Activated CD8-positive, alpha-beta T cell treated with anti-CD3 and anti-CD28 coated beads, Interleukin-2, amount 10 ng/mL, durations not matched to agents 7 days and 5 days (primary cell): ENCODE measurements at regions not wholly inside any gene's neighbourhood (a gene's known extent, or its start where the extent isn't known, plus 50 kb on each side); places are given as distances from the start of the nearest gene placed in this dataset.
"Not testable (repeated sequence)": the region's sequence is repeated elsewhere in the genome, so short reads cannot be mapped to it uniquely, and the experiment has no call there.

ENCODE experiments used
- ATAC-seq: fragments of 150-1000 bp; cut with Tn5 transposase; one replicate; pipeline ENCODE4 v1.10.0; 2021; ENCODE audit warnings: moderate library complexity
- CTCF ChIA-PET: fragments of 350-600 bp; sonication (Branson Sonifier 250); formaldehyde crosslinking; loops from one replicate; lab custom pipeline; 2021; ENCODE audit warnings: antibody characterized with exemption; lab: Charles Lee
- POLR2A ChIA-PET: fragments of 350-600 bp; sonication (Branson Sonifier 250); formaldehyde crosslinking; loops from one replicate; lab custom pipeline; 2021; ENCODE audit warnings: antibody characterized with exemption; lab: Charles Lee
- DNase-seq: peaks from one replicate; pipeline ENCODE4 v3.0.0-alpha.2; 2020
- H3K27ac Mint-ChIP-seq: one replicate; pipeline ENCODE4 v1.8.0; 2021; ENCODE audit warnings: mild to moderate bottlenecking, mixed read lengths
- H3K27me3 Mint-ChIP-seq: one replicate; pipeline ENCODE4 v1.8.0; 2021; ENCODE audit warnings: low read depth, mixed read lengths
- H3K36me3 Mint-ChIP-seq: one replicate; pipeline ENCODE4 v1.8.0; 2021; ENCODE audit warnings: low read depth, mixed read lengths
- H3K4me1 Mint-ChIP-seq: one replicate; pipeline ENCODE4 v1.8.0; 2021; ENCODE audit warnings: low read depth, mixed read lengths
- H3K4me3 Mint-ChIP-seq: one replicate; pipeline ENCODE4 v1.8.0; 2021; ENCODE audit warnings: mild to moderate bottlenecking, mixed read lengths
- H3K9me3 Mint-ChIP-seq: one replicate; pipeline ENCODE4 v1.8.0; 2022; ENCODE audit warnings: mixed read lengths; ENCODE audit not compliant: insufficient read depth

GRCh38 chr11:29606330-29607031 is 410.3 kb downstream of the KCNA4 start:
- Mint-ChIP-seq H3K9me3 (peaks cover 7% of the 10 kb centered on the region), H3K27me3 (no peaks in the 10 kb centered on the region), H3K4me3 (no peak overlapping the region), H3K27ac (no peak overlapping the region), H3K4me1 (no peaks in the 10 kb centered on the region), H3K36me3 (no peaks in the 10 kb centered on the region)
- ATAC-seq (no peak), DNase-seq (no peak)
- CTCF ChIA-PET: no interaction called here
- POLR2A ChIA-PET: no interaction called here

DNA sequence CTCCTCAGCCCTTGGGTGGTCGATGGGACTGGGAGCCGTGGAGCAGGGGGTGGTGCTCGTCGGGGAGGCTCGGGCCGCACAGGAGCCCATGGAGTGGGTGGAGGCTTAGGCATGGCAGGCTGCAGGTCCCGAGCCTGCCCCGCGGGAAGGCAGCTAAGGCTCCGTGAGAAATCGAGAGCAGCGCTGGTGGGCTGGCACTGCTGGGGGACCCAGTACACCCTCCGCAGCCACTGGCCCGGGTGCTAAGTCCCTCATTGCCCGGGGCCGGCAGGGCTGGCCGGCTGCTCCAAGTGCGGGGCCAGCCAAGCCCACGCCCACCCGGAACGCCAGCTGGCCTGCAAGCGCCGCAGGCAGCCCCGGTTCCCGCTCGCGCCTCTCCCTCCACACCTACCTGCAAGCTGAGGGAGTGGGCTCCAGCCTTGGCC is 416.7 kb downstream of the KCNA4 start:
- POLR2A ChIA-PET, ATAC-seq, H3K27me3 Mint-ChIP-seq, H3K4me3 Mint-ChIP-seq, H3K4me1 Mint-ChIP-seq, DNase-seq, H3K36me3 Mint-ChIP-seq, H3K27ac Mint-ChIP-seq, CTCF ChIA-PET: not testable (repeated sequence)
- peaks cover 12% of the 10 kb centered on the region for H3K9me3 Mint-ChIP-seq

GRCh38 chr11:29584342-29584741 is 432.5 kb downstream of the KCNA4 start:
- POLR2A ChIA-PET: no interaction called here
- Mint-ChIP-seq H3K4me3 (no peak overlapping the region), H3K36me3 (no peaks in the 10 kb centered on the region), H3K27me3 (no peaks in the 10 kb centered on the region), H3K27ac (no peak overlapping the region), H3K9me3 (peaks cover 9% of the 10 kb centered on the region), H3K4me1 (no peaks in the 10 kb centered on the region)
- CTCF ChIA-PET: no interaction called here
- DNase-seq (no peak), ATAC-seq (no peak)

GRCh38 chr11:29578806-29579205 is 438.0 kb downstream of the KCNA4 start:
- no peaks in the 10 kb centered on the region for H3K4me1 Mint-ChIP-seq
- no peak overlapping the region for H3K27ac Mint-ChIP-seq
- DNase-seq (no peak), ATAC-seq (no peak)
- ChIA-PET CTCF (no interaction called here), POLR2A (no interaction called here)
- no peaks in the 10 kb centered on the region for H3K27me3 Mint-ChIP-seq
- peaks cover 16% of the 10 kb centered on the region for H3K9me3 Mint-ChIP-seq
- H3K4me3 Mint-ChIP-seq: no peak overlapping the region
- H3K36me3 Mint-ChIP-seq: no peaks in the 10 kb centered on the region

- H3K27me3 Mint-ChIP-seq: no peaks in the 10 kb centered on the region
- ChIA-PET POLR2A (no interaction called here), CTCF (no interaction called here)
- no peak overlapping the region for H3K4me3 Mint-ChIP-seq
- H3K27ac Mint-ChIP-seq: no peak overlapping the region
- DNase-seq (no peak), ATAC-seq (no peak)
- no peaks in the 10 kb centered on the region for H3K36me3 Mint-ChIP-seq
- H3K9me3 Mint-ChIP-seq: no peaks in the 10 kb centered on the region
- no peaks in the 10 kb centered on the region for H3K4me1 Mint-ChIP-seq
These were observed 452.3 kb downstream of the KCNA4 start for GRCh38 chr11:29564486-29564885.

DNA sequence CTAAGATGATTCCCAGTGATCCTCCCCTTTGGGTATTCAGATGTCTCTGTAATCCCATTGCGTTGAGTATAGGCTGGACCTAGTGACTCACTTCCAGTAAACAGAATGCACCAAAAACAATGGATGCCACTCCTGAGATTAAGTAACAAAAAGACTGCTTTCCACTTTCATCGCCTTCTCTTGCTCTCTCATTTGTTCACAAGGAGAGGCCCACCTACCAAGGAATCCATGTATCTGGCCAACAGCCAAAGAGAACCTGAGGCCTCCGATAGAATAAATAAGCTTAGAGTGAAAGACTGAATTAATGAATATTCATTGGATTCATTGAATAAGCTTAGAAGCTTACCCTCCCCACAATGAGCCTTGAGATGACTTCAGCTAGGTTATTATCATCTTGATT is 454.6 kb downstream of the KCNA4 start:
- ChIA-PET CTCF (no interaction called here), POLR2A (no interaction called here)
- Mint-ChIP-seq H3K27me3 (no peaks in the 10 kb centered on the region), H3K4me1 (no peaks in the 10 kb centered on the region), H3K9me3 (no peaks in the 10 kb centered on the region), H3K36me3 (no peaks in the 10 kb centered on the region), H3K27ac (no peak overlapping the region), H3K4me3 (no peak overlapping the region)
- no peak for DNase-seq
- no peak for ATAC-seq

DNA sequence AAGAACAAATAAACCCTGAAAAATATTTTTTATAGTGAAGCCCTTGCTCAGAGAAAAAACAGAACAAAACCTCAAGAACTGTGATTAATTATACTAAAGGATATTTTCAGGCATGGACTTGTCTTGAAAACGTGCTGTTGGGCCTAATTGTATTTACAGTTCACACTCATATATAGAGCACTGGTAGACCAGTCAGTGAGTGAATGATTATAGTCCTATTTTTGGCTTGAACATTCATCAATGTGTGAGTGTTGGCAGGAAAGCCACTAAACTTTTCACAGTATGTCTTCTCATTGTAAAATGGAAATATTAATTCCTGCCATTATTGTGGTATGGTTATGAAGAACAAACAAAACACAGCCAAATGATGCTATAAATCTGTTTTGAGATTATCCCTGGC is 462.8 kb downstream of the KCNA4 start:
- ATAC-seq: no peak

GRCh38 chr11:29538339-29539036 is 478.3 kb downstream of the KCNA4 start:
- DNase-seq: no peak
- no peak for ATAC-seq
- ChIA-PET POLR2A (no interaction called here), CTCF (no interaction called here)
- Mint-ChIP-seq H3K36me3 (no peaks in the 10 kb centered on the region), H3K4me3 (no peak overlapping the region), H3K4me1 (no peaks in the 10 kb centered on the region), H3K27ac (no peak overlapping the region), H3K9me3 (peaks cover 5% of the 10 kb centered on the region), H3K27me3 (no peaks in the 10 kb centered on the region)

More for the DNA sequence above, 462.8 kb downstream of the KCNA4 start:
- Mint-ChIP-seq H3K4me3 (no peak overlapping the region), H3K4me1 (no peaks in the 10 kb centered on the region), H3K27me3 (no peaks in the 10 kb centered on the region), H3K9me3 (peaks cover 3% of the 10 kb centered on the region), H3K27ac (no peak overlapping the region), H3K36me3 (no peaks in the 10 kb centered on the region)
- no peak for DNase-seq
- POLR2A ChIA-PET: no interaction called here
- CTCF ChIA-PET: no interaction called here

DNA sequence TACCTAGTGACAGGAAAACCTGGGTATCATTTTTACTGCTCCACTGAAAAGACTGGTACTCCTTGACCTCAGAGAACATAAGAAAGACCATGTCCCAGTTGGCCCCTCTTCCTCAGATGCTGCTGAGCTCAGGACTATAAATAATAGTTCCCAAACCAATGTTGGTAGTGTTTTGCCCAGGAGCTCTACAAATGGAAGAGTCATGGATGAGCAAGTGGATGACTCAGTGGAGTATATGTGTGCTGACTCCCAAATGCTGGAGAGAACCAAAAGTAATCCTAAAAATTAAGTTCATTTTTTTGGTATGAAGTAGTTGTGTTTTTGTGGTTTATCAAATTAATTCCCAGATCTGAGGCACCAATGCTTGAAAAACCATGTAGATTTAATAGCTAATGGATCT is 482.0 kb downstream of the KCNA4 start:
- no peaks in the 10 kb centered on the region for H3K4me1 Mint-ChIP-seq
- CTCF ChIA-PET: no interaction called here

GRCh38 chr11:29530961-29531360 is 485.9 kb downstream of the KCNA4 start:
- Mint-ChIP-seq H3K9me3 (no peaks in the 10 kb centered on the region), H3K27ac (no peak overlapping the region), H3K4me1 (no peaks in the 10 kb centered on the region), H3K27me3 (no peaks in the 10 kb centered on the region), H3K4me3 (no peak overlapping the region), H3K36me3 (no peaks in the 10 kb centered on the region)
- ChIA-PET CTCF (no interaction called here), POLR2A (no interaction called here)
- ATAC-seq (no peak), DNase-seq (no peak)

More for the DNA sequence above, 482.0 kb downstream of the KCNA4 start:
- ATAC-seq: no peak
- Mint-ChIP-seq H3K4me3 (no peak overlapping the region), H3K9me3 (no peaks in the 10 kb centered on the region), H3K27me3 (no peaks in the 10 kb centered on the region), H3K36me3 (no peaks in the 10 kb centered on the region), H3K27ac (no peak overlapping the region)
- POLR2A ChIA-PET: no interaction called here
- no peak for DNase-seq

DNA sequence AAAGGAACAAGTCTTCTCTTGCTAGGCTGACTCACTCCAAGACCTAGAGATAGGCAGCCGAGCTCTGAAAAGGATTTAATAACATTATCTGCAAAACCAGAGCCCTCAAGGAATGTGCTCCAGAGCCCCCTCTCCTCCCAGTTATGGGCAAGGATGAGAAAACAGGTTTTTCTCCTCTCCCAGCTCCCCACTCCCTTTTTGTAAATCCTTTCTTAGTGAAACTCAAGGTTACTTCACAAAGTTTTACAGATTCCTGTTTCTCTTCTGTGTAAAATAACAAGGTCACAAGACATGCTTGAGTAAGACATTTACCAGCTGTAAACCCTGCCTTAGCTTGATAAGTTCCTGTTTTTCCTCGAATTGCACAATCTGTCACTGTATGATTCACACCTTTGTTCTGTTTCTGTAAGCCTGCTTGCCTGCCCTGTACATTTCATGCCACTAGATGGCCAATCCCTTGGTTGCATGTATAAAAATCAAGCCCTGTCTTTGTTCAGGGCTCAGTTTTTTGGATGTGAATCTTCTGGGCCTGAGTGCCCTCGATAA is 489.4 kb downstream of the KCNA4 start:
- DNase-seq: no peak
- POLR2A ChIA-PET: no interaction called here
- no peaks in the 10 kb centered on the region for H3K27me3 Mint-ChIP-seq
- H3K9me3 Mint-ChIP-seq: peaks cover 5% of the 10 kb centered on the region
- ATAC-seq: no peak
- H3K4me1 Mint-ChIP-seq: no peaks in the 10 kb centered on the region
- H3K36me3 Mint-ChIP-seq: no peaks in the 10 kb centered on the region
- CTCF ChIA-PET: no interaction called here
- H3K4me3 Mint-ChIP-seq: no peak overlapping the region
- H3K27ac Mint-ChIP-seq: no peak overlapping the region

GRCh38 chr11:29518389-29519174 is 498.2 kb downstream of the KCNA4 start:
- H3K36me3 Mint-ChIP-seq: no peaks in the 10 kb centered on the region
- CTCF ChIA-PET: no interaction called here
- DNase-seq (no peak), ATAC-seq (no peak)
- H3K4me1 Mint-ChIP-seq: no peaks in the 10 kb centered on the region
- H3K9me3 Mint-ChIP-seq: peaks cover 10% of the 10 kb centered on the region
- no peak overlapping the region for H3K4me3 Mint-ChIP-seq
- POLR2A ChIA-PET: no interaction called here
- H3K27me3 Mint-ChIP-seq: no peaks in the 10 kb centered on the region
- H3K27ac Mint-ChIP-seq: no peak overlapping the region
